ENCODE measurements at regions not wholly inside any gene's neighbourhood (a gene's known extent, or its start where the extent isn't known, plus 50 kb on each side); places are given as distances from the start of the nearest gene placed in this dataset.

GRCh38 chr18:78564518-78564917 is 415.1 kb upstream of the SALL3 start:
- Histone ChIP-seq H3K27ac (ENCODE audit: low read depth in 2 of 2, low read length in 1 of 2) (no peak overlapping the region), H3K4me1 (ENCODE audit: control insufficient read depth in 2 of 2, insufficient read depth in 2 of 2, low read length in 1 of 2) (no peaks in the 10 kb centered on the region), H3K36me3 (ENCODE audit: control insufficient read depth in 2 of 2, insufficient read depth in 2 of 2, low read length in 1 of 2) (no peaks in the 10 kb centered on the region), H3K9me3 (ENCODE audit: control insufficient read depth in 2 of 2, insufficient read depth in 1 of 2, low read depth in 1 of 2, low read length in 1 of 2) (no peaks in the 10 kb centered on the region), H3K27me3 (ENCODE audit: control insufficient read depth in 1 of 2, insufficient read depth in 2 of 2, low read length in 2 of 2) (no peaks in the 10 kb centered on the region), H3K4me3 (ENCODE audit: low read depth in 1 of 2, low read length in 2 of 2) (no peak overlapping the region)
- WGBS, 2 donors = 78 to 82% methylated on average over 14 of the region's 14 CpGs

- H3K27me3 ChIP-seq (ENCODE audit: control insufficient read depth in 1 of 2, insufficient read depth in 2 of 2, low read length in 2 of 2) = no peaks in the 10 kb centered on the region
- 88% methylated on average over 5 of the region's 5 CpGs for WGBS, 2 donors
- H3K27ac ChIP-seq (ENCODE audit: low read depth in 2 of 2, low read length in 1 of 2) = no peak overlapping the region
- no peaks in the 10 kb centered on the region for H3K4me1 ChIP-seq (ENCODE audit: control insufficient read depth in 2 of 2, insufficient read depth in 2 of 2, low read length in 1 of 2)
- H3K4me3 ChIP-seq (ENCODE audit: low read depth in 1 of 2, low read length in 2 of 2) = no peak overlapping the region
- H3K9me3 ChIP-seq (ENCODE audit: control insufficient read depth in 2 of 2, insufficient read depth in 1 of 2, low read depth in 1 of 2, low read length in 1 of 2) = no peaks in the 10 kb centered on the region
- no peaks in the 10 kb centered on the region for H3K36me3 ChIP-seq (ENCODE audit: control insufficient read depth in 2 of 2, insufficient read depth in 2 of 2, low read length in 1 of 2)
Measured at GRCh38 chr18:78565240-78565639, 414.4 kb upstream of the SALL3 start.

- 81% methylated on average over 1 of the region's 1 CpG for WGBS, 2 donors
- Histone ChIP-seq H3K4me1 (ENCODE audit: control insufficient read depth in 2 of 2, insufficient read depth in 2 of 2, low read length in 1 of 2) (no peaks in the 10 kb centered on the region), H3K27ac (ENCODE audit: low read depth in 2 of 2, low read length in 1 of 2) (no peak overlapping the region), H3K4me3 (ENCODE audit: low read depth in 1 of 2, low read length in 2 of 2) (no peak overlapping the region), H3K9me3 (ENCODE audit: control insufficient read depth in 2 of 2, insufficient read depth in 1 of 2, low read depth in 1 of 2, low read length in 1 of 2) (no peaks in the 10 kb centered on the region), H3K27me3 (ENCODE audit: control insufficient read depth in 1 of 2, insufficient read depth in 2 of 2, low read length in 2 of 2) (no peaks in the 10 kb centered on the region), H3K36me3 (ENCODE audit: control insufficient read depth in 2 of 2, insufficient read depth in 2 of 2, low read length in 1 of 2) (no peaks in the 10 kb centered on the region)
Measured at GRCh38 chr18:78566065-78566464, 413.6 kb upstream of the SALL3 start.

GRCh38 chr18:78566720-78567119 is 412.9 kb upstream of the SALL3 start:
- no peak overlapping the region for H3K27ac ChIP-seq (ENCODE audit: low read depth in 2 of 2, low read length in 1 of 2)
- peaks cover 0 to 3% of the 10 kb centered on the region in 2 donors for H3K9me3 ChIP-seq (ENCODE audit: control insufficient read depth in 2 of 2, insufficient read depth in 1 of 2, low read depth in 1 of 2, low read length in 1 of 2)
- H3K36me3 ChIP-seq (ENCODE audit: control insufficient read depth in 2 of 2, insufficient read depth in 2 of 2, low read length in 1 of 2) = no peaks in the 10 kb centered on the region
- no peaks in the 10 kb centered on the region for H3K4me1 ChIP-seq (ENCODE audit: control insufficient read depth in 2 of 2, insufficient read depth in 2 of 2, low read length in 1 of 2)
- no peak overlapping the region for H3K4me3 ChIP-seq (ENCODE audit: low read depth in 1 of 2, low read length in 2 of 2)
- H3K27me3 ChIP-seq (ENCODE audit: control insufficient read depth in 1 of 2, insufficient read depth in 2 of 2, low read length in 2 of 2) = no peaks in the 10 kb centered on the region
- 78 to 88% methylated on average over 8 of the region's 8 CpGs for WGBS, 2 donors

GRCh38 chr18:78571063-78571785 is 408.4 kb upstream of the SALL3 start:
- Histone ChIP-seq H3K4me1 (ENCODE audit: control insufficient read depth in 2 of 2, insufficient read depth in 2 of 2, low read length in 1 of 2) (no peaks in the 10 kb centered on the region), H3K9me3 (ENCODE audit: control insufficient read depth in 2 of 2, insufficient read depth in 1 of 2, low read depth in 1 of 2, low read length in 1 of 2) (peaks cover 12% of the 10 kb centered on the region in 2 donors), H3K27me3 (ENCODE audit: control insufficient read depth in 1 of 2, insufficient read depth in 2 of 2, low read length in 2 of 2) (no peaks in the 10 kb centered on the region), H3K4me3 (ENCODE audit: low read depth in 1 of 2, low read length in 2 of 2) (no peak overlapping the region), H3K27ac (ENCODE audit: low read depth in 2 of 2, low read length in 1 of 2) (no peak overlapping the region), H3K36me3 (ENCODE audit: control insufficient read depth in 2 of 2, insufficient read depth in 2 of 2, low read length in 1 of 2) (no peaks in the 10 kb centered on the region)
- 91 to 94% methylated on average over 13 of the region's 13 CpGs for WGBS, 2 donors

- WGBS, 2 donors = 84 to 92% methylated on average over 15 to 17 of the region's 17 CpGs
- Histone ChIP-seq H3K36me3 (ENCODE audit: control insufficient read depth in 2 of 2, insufficient read depth in 2 of 2, low read length in 1 of 2) (no peaks in the 10 kb centered on the region), H3K27ac (ENCODE audit: low read depth in 2 of 2, low read length in 1 of 2) (no peak overlapping the region), H3K9me3 (ENCODE audit: control insufficient read depth in 2 of 2, insufficient read depth in 1 of 2, low read depth in 1 of 2, low read length in 1 of 2) (peaks cover 12% of the 10 kb centered on the region in 2 donors), H3K4me1 (ENCODE audit: control insufficient read depth in 2 of 2, insufficient read depth in 2 of 2, low read length in 1 of 2) (no peaks in the 10 kb centered on the region), H3K27me3 (ENCODE audit: control insufficient read depth in 1 of 2, insufficient read depth in 2 of 2, low read length in 2 of 2) (no peaks in the 10 kb centered on the region), H3K4me3 (ENCODE audit: low read depth in 1 of 2, low read length in 2 of 2) (no peak overlapping the region)
Measured at GRCh38 chr18:78571831-78572347, 407.7 kb upstream of the SALL3 start.

- Histone ChIP-seq H3K9me3 (ENCODE audit: control insufficient read depth in 2 of 2, insufficient read depth in 1 of 2, low read depth in 1 of 2, low read length in 1 of 2) (peaks cover 12% of the 10 kb centered on the region in 2 donors), H3K27ac (ENCODE audit: low read depth in 2 of 2, low read length in 1 of 2) (no peak overlapping the region), H3K36me3 (ENCODE audit: control insufficient read depth in 2 of 2, insufficient read depth in 2 of 2, low read length in 1 of 2) (no peaks in the 10 kb centered on the region), H3K4me1 (ENCODE audit: control insufficient read depth in 2 of 2, insufficient read depth in 2 of 2, low read length in 1 of 2) (no peaks in the 10 kb centered on the region), H3K4me3 (ENCODE audit: low read depth in 1 of 2, low read length in 2 of 2) (no peak overlapping the region), H3K27me3 (ENCODE audit: control insufficient read depth in 1 of 2, insufficient read depth in 2 of 2, low read length in 2 of 2) (no peaks in the 10 kb centered on the region)
Measured at GRCh38 chr18:78573773-78574172, 405.8 kb upstream of the SALL3 start.

GRCh38 chr18:78576967-78577366 is 402.7 kb upstream of the SALL3 start:
- Histone ChIP-seq H3K27ac (ENCODE audit: low read depth in 2 of 2, low read length in 1 of 2) (no peak overlapping the region), H3K36me3 (ENCODE audit: control insufficient read depth in 2 of 2, insufficient read depth in 2 of 2, low read length in 1 of 2) (no peaks in the 10 kb centered on the region), H3K4me1 (ENCODE audit: control insufficient read depth in 2 of 2, insufficient read depth in 2 of 2, low read length in 1 of 2) (no peaks in the 10 kb centered on the region), H3K4me3 (ENCODE audit: low read depth in 1 of 2, low read length in 2 of 2) (no peak overlapping the region), H3K9me3 (ENCODE audit: control insufficient read depth in 2 of 2, insufficient read depth in 1 of 2, low read depth in 1 of 2, low read length in 1 of 2) (peaks cover 7 to 12% of the 10 kb centered on the region in 2 donors), H3K27me3 (ENCODE audit: control insufficient read depth in 1 of 2, insufficient read depth in 2 of 2, low read length in 2 of 2) (no peaks in the 10 kb centered on the region)
- 88 to 90% methylated on average over 11 of the region's 11 CpGs for WGBS, 2 donors

- Histone ChIP-seq H3K27ac (ENCODE audit: low read depth in 2 of 2, low read length in 1 of 2) (no peak overlapping the region), H3K4me1 (ENCODE audit: control insufficient read depth in 2 of 2, insufficient read depth in 2 of 2, low read length in 1 of 2) (no peaks in the 10 kb centered on the region), H3K27me3 (ENCODE audit: control insufficient read depth in 1 of 2, insufficient read depth in 2 of 2, low read length in 2 of 2) (no peaks in the 10 kb centered on the region), H3K4me3 (ENCODE audit: low read depth in 1 of 2, low read length in 2 of 2) (no peak overlapping the region), H3K36me3 (ENCODE audit: control insufficient read depth in 2 of 2, insufficient read depth in 2 of 2, low read length in 1 of 2) (no peaks in the 10 kb centered on the region), H3K9me3 (ENCODE audit: control insufficient read depth in 2 of 2, insufficient read depth in 1 of 2, low read depth in 1 of 2, low read length in 1 of 2) (peaks cover 3% of the 10 kb centered on the region in 2 donors)
- WGBS, 2 donors = 73 to 79% methylated on average over 4 of the region's 4 CpGs
Measured at GRCh38 chr18:78579449-78579848, 400.2 kb upstream of the SALL3 start.
